ENCODE measurements at regions not wholly inside any gene's neighbourhood (a gene's known extent, or its start where the extent isn't known, plus 50 kb on each side); places are given as distances from the start of the nearest gene placed in this dataset.

DNA sequence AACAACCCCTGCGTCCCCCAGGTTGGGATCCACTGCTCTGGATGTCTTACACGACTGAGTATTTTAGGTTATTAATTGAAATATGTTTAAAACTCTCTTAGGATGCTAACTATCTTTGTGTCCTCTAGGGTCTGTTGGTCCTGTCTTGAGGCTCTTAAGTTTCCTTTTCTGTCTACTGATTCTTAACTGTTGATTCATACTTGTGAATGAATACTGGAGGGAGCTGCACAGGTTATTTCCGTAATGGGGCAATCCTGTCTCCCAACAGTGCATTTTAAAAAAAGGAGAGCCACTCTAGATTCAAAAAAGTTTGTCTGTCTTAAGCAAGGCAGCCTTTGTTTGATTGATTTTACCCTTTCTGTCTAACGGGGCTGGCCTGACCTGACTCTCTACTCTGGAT is 237.6 kb upstream of the POM121L12 start:
- no peaks in the 10 kb centered on the region for H3K4me1 Mint-ChIP-seq (ENCODE audit: low read depth)
- ChIA-PET CTCF (no interaction called here), POLR2A (no interaction called here)
- intact Hi-C loops (cut with DNase I, micrococcal nuclease) = no loop called here
- no peak overlapping the region for H3K27ac ChIP-seq (ENCODE audit: low read depth in 1 of 2, low read length in 2 of 2)
- H3K36me3 ChIP-seq (ENCODE audit: insufficient read depth, low read length) = no peaks in the 10 kb centered on the region
- TF ChIP-seq, protein P1, sequence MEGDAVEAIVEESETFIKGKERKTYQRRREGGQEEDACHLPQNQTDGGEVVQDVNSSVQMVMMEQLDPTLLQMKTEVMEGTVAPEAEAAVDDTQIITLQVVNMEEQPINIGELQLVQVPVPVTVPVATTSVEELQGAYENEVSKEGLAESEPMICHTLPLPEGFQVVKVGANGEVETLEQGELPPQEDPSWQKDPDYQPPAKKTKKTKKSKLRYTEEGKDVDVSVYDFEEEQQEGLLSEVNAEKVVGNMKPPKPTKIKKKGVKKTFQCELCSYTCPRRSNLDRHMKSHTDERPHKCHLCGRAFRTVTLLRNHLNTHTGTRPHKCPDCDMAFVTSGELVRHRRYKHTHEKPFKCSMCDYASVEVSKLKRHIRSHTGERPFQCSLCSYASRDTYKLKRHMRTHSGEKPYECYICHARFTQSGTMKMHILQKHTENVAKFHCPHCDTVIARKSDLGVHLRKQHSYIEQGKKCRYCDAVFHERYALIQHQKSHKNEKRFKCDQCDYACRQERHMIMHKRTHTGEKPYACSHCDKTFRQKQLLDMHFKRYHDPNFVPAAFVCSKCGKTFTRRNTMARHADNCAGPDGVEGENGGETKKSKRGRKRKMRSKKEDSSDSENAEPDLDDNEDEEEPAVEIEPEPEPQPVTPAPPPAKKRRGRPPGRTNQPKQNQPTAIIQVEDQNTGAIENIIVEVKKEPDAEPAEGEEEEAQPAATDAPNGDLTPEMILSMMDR (IDR thresholded peaks at IDR 0.05) = no peak
- peaks cover 16% of the 10 kb centered on the region for H3K9me3 Mint-ChIP-seq
- H3K27ac Mint-ChIP-seq = no peak overlapping the region
- no peak for ATAC-seq (ENCODE audit: poor library complexity)
- no peaks in the 10 kb centered on the region for H3K4me1 ChIP-seq (ENCODE audit: insufficient read depth, low read length)
- H3K9me3 ChIP-seq (ENCODE audit: control insufficient read depth in 1 of 2, insufficient read depth in 1 of 2, low read length in 2 of 2) = peaks cover 5 to 21% of the 10 kb centered on the region in 2 experiments
- no peaks in the 10 kb centered on the region for H3K36me3 Mint-ChIP-seq (ENCODE audit: low read depth)
- H3K27me3 Mint-ChIP-seq = no peaks in the 10 kb centered on the region
- H3K4me3 ChIP-seq (ENCODE audit: low read length) = no peak overlapping the region
- no peak for DNase-seq
- H3K4me3 Mint-ChIP-seq = no peak overlapping the region
- no peaks in the 10 kb centered on the region for H3K27me3 ChIP-seq (ENCODE audit: control insufficient read depth in 1 of 2, insufficient read depth in 2 of 2, low read length in 2 of 2)

DNA sequence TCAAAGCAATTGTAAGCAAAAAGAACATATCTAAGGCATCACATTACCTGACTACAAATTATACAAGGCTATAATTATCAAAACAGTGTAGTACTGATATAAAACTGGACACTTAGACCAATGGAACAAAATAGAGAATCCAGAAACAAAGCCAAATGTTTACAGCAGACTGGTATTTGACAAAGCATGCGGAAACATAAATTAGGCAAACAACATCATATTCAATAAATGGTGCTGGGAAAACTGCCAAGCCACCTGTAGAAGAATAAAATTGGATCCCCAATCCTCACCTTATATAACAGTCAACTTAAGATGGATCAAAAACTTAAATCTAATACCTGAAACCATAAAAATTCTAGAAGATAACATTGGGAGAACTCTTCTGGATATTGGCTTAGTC is 240.8 kb upstream of the POM121L12 start:
- no peaks in the 10 kb centered on the region for H3K27me3 ChIP-seq (ENCODE audit: control insufficient read depth in 1 of 2, insufficient read depth in 2 of 2, low read length in 2 of 2)
- no peaks in the 10 kb centered on the region for H3K4me1 ChIP-seq (ENCODE audit: insufficient read depth, low read length)
- intact Hi-C loops (cut with DNase I, micrococcal nuclease) = no loop called here
- CTCF ChIA-PET = no interaction called here
- H3K4me3 ChIP-seq (ENCODE audit: low read length) = no peak overlapping the region
- Mint-ChIP-seq H3K27ac (no peak overlapping the region), H3K4me1 (ENCODE audit: low read depth) (no peaks in the 10 kb centered on the region), H3K9me3 (peaks cover 16% of the 10 kb centered on the region), H3K27me3 (no peaks in the 10 kb centered on the region), H3K36me3 (ENCODE audit: low read depth) (no peaks in the 10 kb centered on the region), H3K4me3 (no peak overlapping the region)
- H3K27ac ChIP-seq (ENCODE audit: low read depth in 1 of 2, low read length in 2 of 2) = no peak overlapping the region
- TF ChIP-seq, protein P1 (IDR thresholded peaks at IDR 0.05) = no peak
- ATAC-seq (ENCODE audit: poor library complexity) = no peak
- POLR2A ChIA-PET = no interaction called here
- H3K9me3 ChIP-seq (ENCODE audit: control insufficient read depth in 1 of 2, insufficient read depth in 1 of 2, low read length in 2 of 2) = peaks cover under 1 to 12% of the 10 kb centered on the region in 2 experiments
- no peaks in the 10 kb centered on the region for H3K36me3 ChIP-seq (ENCODE audit: insufficient read depth, low read length)
- DNase-seq = no peak

DNA sequence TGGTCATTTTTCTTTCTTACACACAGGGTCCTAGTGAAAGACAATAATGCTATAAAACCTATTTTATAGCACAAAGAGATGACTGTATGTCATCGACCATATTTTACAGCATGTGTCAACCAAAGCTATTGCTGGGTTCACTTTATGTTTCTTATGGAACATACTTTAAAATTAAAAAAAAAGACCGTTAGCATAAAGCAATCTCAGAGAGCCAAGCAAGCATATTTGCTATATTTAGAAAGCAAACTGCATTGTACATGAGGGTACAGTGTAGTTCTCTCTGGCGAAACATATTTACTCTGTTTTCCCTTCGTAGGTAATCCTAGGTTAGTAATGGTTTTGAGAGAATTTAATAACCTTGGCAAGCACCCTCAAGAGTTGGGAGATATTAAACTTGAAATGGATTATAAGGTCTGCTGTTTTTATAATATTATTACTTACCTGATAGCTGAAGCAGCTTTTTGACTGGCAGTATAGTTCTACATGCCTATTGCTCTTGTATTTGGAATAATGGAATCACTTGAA is 244.2 kb upstream of the POM121L12 start:
- no peaks in the 10 kb centered on the region for H3K4me1 ChIP-seq (ENCODE audit: insufficient read depth, low read length)
- TF ChIP-seq, protein P1 (IDR thresholded peaks at IDR 0.05) = no peak
- H3K27me3 Mint-ChIP-seq = no peaks in the 10 kb centered on the region
- H3K4me3 Mint-ChIP-seq = no peak overlapping the region
- ChIA-PET CTCF (no interaction called here), POLR2A (no interaction called here)
- ATAC-seq (ENCODE audit: poor library complexity) (no peak), DNase-seq (no peak)
- H3K36me3 Mint-ChIP-seq (ENCODE audit: low read depth) = no peaks in the 10 kb centered on the region
- H3K27ac Mint-ChIP-seq = no peak overlapping the region
- peaks cover 4 to 7% of the 10 kb centered on the region in 2 experiments for H3K9me3 ChIP-seq (ENCODE audit: control insufficient read depth in 1 of 2, insufficient read depth in 1 of 2, low read length in 2 of 2)
- H3K4me3 ChIP-seq (ENCODE audit: low read length) = no peak overlapping the region
- H3K27me3 ChIP-seq (ENCODE audit: control insufficient read depth in 1 of 2, insufficient read depth in 2 of 2, low read length in 2 of 2) = no peaks in the 10 kb centered on the region
- H3K4me1 Mint-ChIP-seq (ENCODE audit: low read depth) = no peaks in the 10 kb centered on the region
- no peaks in the 10 kb centered on the region for H3K36me3 ChIP-seq (ENCODE audit: insufficient read depth, low read length)
- peaks cover 9% of the 10 kb centered on the region for H3K9me3 Mint-ChIP-seq
- no peak overlapping the region for H3K27ac ChIP-seq (ENCODE audit: low read depth in 1 of 2, low read length in 2 of 2)
- intact Hi-C loops (cut with DNase I, micrococcal nuclease) = no loop called here

All from CD4-positive, alpha-beta T cell (primary cell).